AG04450 (cell line): ENCODE measurements at regions not wholly inside any gene's neighbourhood (a gene's known extent, or its start where the extent isn't known, plus 50 kb on each side); places are given as distances from the start of the nearest gene placed in this dataset.

ENCODE experiments used
- CTCF ChIA-PET: fragments of 300-600, 350-600 bp; formaldehyde crosslinking; extraction: SDS; loops from one replicate; lab custom pipeline; 2022; ENCODE audit warnings: antibody characterized with exemption, inconsistent platforms; lab: Charles Lee
- POLR2A ChIA-PET: fragments of 350-600 bp; formaldehyde crosslinking; extraction: SDS; loops from one replicate; lab custom pipeline; 2021; ENCODE audit warnings: antibody characterized with exemption, inconsistent platforms; lab: Yijun Ruan, JAX
- DNase-seq: peaks from one replicate; pipeline ENCODE4 v3.0.0-alpha.2; 2011; ENCODE audit warnings: low read depth, low spot score
- H3K27ac ChIP-seq: one replicate; pipeline ENCODE4 v1.5.1; 2012; ENCODE audit warnings: low read depth, low read length, control low read depth
- H3K27me3 ChIP-seq: one replicate; pipeline ENCODE4 v1.6.0; 2012; ENCODE audit warnings: low read length; ENCODE audit not compliant: control insufficient read depth, insufficient read depth
- H3K4me3 ChIP-seq: 2 replicates; pipeline ENCODE4 v1.5.1; 2011; ENCODE audit warnings: mild to moderate bottlenecking, low read depth, low read length, control low read depth
- H3K9me3 ChIP-seq: 2 replicates; pipeline ENCODE4 v1.5.1; 2012; ENCODE audit warnings: low read length; ENCODE audit not compliant: control insufficient read depth, insufficient read depth
- TF ChIP-seq, protein P1 (sequence below): IDR thresholded peaks from 2 replicates; pipeline ENCODE4 v1.5.1; 2011; ENCODE audit warnings: low read depth, low read length, control low read depth, inconsistent platforms

DNA sequence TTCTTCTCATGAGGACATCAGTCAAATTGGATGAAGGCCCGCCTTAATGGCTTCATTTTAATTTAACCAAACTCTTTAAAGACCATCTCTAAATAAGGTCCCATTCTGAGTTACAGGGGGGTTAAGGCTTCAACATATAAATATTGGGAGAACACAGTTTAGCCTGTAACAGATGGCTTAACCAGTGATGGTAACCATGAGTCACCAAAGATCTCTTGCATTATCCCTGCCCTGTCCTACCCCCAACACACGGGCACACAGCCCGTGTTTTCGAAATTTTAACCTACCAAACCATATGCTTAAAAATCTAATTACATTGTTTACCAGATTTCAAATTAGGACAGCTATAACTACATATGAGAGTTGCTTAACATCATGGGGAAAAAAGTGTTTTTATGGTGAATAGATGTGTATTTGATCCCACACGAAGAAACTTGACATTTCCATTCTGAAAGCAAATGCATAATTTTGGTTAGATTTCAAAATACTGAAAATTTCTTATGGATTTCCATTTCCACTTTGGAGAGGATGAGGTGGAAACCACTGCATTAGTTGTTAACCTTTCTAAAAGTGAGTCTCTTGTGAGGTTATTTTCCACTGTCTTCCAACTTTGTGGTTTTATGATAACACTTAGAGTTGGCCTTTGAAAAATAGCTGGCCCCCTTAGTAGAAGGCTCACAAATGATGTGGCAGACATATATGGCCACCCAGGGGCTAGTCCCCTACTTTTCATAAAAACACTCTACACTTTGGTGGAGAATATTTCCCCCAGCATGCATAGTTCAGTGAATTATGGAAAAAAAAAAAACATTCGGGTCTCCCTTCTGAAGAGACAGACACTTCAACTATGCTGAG, 849.3 kb downstream of the TLE1 start:
- no peak overlapping the region for H3K4me3 ChIP-seq
- no peak overlapping the region for H3K27ac ChIP-seq
- DNase-seq: no peak
- ChIA-PET POLR2A (interaction anchor here (0.7 kb wide), 1 partner anchor 686 kb away, joined by 3 read pairs; no protein-coding TSS in a partner anchor), CTCF (no interaction called here)
- H3K27me3 ChIP-seq: no peaks in the 10 kb centered on the region
- TF ChIP-seq, protein P1, sequence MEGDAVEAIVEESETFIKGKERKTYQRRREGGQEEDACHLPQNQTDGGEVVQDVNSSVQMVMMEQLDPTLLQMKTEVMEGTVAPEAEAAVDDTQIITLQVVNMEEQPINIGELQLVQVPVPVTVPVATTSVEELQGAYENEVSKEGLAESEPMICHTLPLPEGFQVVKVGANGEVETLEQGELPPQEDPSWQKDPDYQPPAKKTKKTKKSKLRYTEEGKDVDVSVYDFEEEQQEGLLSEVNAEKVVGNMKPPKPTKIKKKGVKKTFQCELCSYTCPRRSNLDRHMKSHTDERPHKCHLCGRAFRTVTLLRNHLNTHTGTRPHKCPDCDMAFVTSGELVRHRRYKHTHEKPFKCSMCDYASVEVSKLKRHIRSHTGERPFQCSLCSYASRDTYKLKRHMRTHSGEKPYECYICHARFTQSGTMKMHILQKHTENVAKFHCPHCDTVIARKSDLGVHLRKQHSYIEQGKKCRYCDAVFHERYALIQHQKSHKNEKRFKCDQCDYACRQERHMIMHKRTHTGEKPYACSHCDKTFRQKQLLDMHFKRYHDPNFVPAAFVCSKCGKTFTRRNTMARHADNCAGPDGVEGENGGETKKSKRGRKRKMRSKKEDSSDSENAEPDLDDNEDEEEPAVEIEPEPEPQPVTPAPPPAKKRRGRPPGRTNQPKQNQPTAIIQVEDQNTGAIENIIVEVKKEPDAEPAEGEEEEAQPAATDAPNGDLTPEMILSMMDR: no peak
- no peaks in the 10 kb centered on the region for H3K9me3 ChIP-seq

DNA sequence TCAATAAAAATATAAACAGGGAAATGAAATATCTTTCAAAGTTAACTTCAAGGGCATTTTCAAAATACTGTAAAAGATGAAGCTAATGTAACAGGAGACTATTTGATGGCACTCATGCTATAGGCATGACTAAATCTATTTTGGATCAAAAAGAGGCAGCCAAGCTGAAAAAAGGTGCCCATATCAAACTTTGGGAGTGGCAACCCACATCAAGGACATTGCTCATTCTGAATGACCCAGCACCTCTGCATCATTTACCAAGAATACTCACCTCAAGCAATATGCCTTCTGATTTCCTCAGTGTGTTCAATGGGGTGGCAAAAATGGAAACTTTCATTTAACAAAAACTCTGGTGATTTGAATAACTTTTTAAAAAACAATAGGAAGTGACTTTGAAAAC, 853.3 kb downstream of the TLE1 start:
- Histone ChIP-seq H3K9me3 (no peaks in the 10 kb centered on the region), H3K27ac (no peak overlapping the region), H3K4me3 (no peak overlapping the region), H3K27me3 (no peaks in the 10 kb centered on the region)
- POLR2A ChIA-PET: no interaction called here
- no peak for DNase-seq
- TF ChIP-seq, protein P1: no peak
- CTCF ChIA-PET: no interaction called here

DNA sequence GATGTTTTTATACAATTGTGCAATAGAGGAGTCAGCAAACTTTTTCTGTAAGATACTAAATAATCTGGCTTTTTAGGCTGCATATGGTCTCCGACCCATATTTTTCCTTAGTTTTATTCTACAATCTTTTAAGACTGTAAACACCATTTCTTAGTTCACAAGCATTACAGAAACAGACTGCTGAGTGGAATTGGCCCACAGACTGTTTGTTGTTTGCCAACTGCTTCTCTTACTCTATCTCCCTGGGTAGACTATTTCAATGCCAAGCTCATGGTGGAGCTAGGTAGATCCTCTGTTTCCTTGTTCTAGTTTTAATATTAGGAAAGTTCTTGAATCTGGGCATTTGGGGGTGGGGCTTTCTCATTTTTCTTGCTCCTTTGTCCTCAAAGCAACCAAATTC, 857.6 kb downstream of the TLE1 start:
- no peak overlapping the region for H3K27ac ChIP-seq
- no peaks in the 10 kb centered on the region for H3K9me3 ChIP-seq
- no peak for DNase-seq
- no peak overlapping the region for H3K4me3 ChIP-seq
- ChIA-PET POLR2A (no interaction called here), CTCF (no interaction called here)
- H3K27me3 ChIP-seq: no peaks in the 10 kb centered on the region
- TF ChIP-seq, protein P1: no peak

DNA sequence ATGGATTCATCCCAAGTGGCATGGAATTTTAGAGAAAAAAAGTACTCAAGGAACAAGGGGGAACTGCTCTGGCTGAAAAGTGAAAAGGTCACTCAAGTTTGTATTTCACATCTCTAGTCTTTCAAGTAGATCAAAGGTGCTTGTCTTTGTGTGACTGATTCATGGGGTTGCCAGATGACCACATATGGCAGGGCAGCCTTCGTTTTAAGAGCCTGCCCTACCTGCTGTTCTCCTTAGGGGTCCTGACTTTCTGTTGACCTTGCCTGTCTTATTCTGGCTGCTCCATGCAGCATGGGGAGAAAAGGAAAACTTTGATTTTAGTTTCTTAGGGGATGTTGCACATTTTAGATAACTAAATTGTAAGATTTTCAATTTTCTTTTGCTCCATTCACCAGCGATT, 877.7 kb downstream of the TLE1 start:
- TF ChIP-seq, protein P1: no peak
- ChIA-PET CTCF (no interaction called here), POLR2A (no interaction called here)
- H3K27me3 ChIP-seq: no peaks in the 10 kb centered on the region
- H3K9me3 ChIP-seq: no peaks in the 10 kb centered on the region
- no peak overlapping the region for H3K27ac ChIP-seq
- H3K4me3 ChIP-seq: no peak overlapping the region
- no peak for DNase-seq

DNA sequence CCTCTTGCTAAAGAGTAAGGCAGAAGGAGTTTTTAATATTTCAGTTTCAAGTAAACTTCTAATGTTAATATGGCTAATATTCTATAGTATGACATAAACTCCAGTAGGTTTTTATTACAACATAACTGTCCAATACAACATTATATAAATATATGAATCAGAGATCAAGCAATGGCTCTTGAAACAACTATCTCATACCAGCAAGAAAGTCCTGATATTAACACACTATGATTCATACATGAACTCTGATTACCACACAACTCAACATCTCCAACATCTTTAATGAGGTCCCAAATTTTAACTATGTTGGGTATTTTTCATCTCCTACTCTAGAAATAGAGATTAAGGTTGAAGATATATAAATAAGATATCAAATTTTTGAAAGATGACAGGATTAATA, 878.3 kb downstream of the TLE1 start:
- Histone ChIP-seq H3K27ac (no peak overlapping the region), H3K4me3 (no peak overlapping the region), H3K9me3 (no peaks in the 10 kb centered on the region), H3K27me3 (no peaks in the 10 kb centered on the region)
- POLR2A ChIA-PET: no interaction called here
- DNase-seq: peak; percentile 4
- CTCF ChIA-PET: interaction anchor here (0.6 kb wide), 1 partner anchor 989 kb away, joined by 3 read pairs; no protein-coding TSS in a partner anchor
- TF ChIP-seq, protein P1: no peak
